GM19324 (cell line): ENCODE measurements at regions not wholly inside any gene's neighbourhood (a gene's known extent, or its start where the extent isn't known, plus 50 kb on each side); places are given as distances from the start of the nearest gene placed in this dataset.
"Not testable (repeated sequence)": the region's sequence is repeated elsewhere in the genome, so short reads cannot be mapped to it uniquely, and the experiment has no call there.

ENCODE experiments used
- ATAC-seq: cut with Tn5 transposase; IDR thresholded peaks from one replicate; pipeline ENCODE4 v1.9.1; 2021; ENCODE audit warnings: mild to moderate bottlenecking, moderate library complexity; ENCODE audit not compliant: unreplicated experiment, low FRiP score

DNA sequence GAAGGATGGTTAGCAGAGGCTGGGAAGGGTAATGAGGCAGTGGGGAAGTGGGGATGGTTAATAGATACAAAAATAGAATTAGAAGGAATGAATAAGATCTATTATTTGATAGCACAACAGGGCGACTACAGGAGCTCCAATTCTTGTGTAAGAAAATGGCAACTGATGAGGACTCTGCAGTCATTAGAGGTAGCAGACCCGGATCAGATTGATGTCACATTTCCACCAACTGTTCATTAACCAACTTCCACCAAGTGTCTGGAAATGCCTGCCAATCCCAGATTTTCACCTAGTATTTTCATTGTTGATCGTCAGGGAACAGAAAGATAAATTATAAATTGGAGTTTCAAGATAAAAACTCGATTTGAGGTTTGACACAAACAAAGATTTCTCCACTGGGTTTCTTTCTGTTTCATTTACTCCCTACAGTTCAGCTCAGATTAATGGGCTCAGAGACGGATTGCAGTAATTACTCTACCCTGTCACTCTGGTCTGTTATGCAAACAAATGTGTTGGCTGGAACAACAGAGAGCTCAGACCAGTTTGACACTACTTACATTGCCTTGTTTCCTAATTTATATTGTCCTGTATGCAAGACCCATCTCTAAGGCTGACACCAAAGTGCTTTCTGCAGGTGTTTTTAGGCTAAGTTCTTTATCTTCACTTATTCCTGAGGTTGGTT, 909.2 kb upstream of the PRKX start:
- no peak for ATAC-seq

DNA sequence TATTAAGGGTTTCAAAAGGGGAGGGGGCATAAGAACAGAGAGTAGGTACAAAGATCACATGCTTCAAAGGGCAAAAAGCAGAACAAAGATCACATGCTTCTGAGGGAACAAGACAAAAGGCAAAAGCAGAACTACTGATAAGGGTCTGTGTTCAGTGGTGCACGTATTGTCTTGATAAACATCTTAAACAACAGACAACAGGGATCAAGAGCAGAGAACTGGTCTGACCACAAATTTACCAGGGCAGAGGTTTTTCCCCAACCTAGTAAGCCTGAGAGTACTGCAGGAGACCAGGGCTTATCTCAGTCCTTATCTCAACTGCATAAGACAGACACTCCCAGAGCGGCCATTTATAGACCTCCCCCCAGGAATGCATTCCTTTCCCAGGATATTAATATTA, 900.2 kb upstream of the PRKX start:
- ATAC-seq: not testable (repeated sequence)

DNA sequence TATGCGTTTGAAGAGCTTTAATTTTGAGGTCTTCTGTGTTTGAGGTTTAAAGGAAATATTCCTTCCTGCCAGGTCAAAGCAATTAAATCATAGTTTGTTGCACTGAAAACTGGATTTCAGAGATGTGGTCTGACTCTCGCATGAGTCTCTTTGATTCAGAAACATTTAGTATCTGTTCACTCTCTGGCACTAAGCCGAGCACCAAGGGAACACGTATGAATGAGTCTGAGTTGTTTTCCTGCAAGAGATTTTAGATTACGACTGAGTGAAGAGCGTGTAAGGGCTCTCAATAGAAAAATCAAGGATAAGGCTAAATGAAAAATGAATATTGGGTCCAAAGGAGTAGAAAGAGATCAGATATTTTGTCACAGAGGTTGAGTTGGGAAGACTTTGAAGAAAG, 875.4 kb upstream of the PRKX start:
- no peak for ATAC-seq

DNA sequence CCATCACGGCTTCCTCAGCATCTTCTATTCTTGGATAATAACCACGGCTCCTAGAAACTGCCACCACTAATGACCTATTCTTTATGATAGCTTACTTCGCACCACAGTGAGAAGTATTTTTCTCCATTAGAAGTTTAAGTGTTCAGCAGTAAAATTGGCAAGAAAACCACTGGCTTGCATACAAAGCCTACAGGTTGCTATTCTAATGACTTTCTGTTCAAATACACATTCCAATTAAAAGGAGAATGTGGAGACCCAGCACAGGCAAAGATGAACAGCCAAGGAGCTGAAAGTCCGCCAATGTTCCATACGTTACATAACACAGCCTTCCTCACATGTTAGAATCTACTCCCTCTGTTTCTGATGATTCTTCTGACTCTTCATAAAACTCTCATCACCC, 875.0 kb upstream of the PRKX start:
- ATAC-seq: no peak

DNA sequence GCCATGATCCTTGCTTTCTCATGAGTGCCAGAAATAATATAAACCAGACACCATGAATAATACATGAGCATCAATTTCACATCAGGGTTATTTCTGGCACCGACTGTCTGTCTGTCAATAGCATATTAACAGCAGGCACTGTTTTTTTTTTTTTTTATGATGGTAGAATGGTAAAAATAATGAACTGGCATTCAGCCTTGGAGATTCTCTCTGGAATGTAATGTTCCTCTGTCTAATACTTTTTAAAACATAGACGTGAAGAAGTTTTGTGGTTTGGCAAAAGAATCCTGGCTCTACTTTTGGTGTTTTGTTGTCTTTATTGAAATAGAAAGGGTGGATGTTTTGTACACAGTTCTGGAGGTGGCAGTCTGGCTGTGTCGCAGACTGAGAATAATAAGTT, 874.6 kb upstream of the PRKX start:
- no peak for ATAC-seq

DNA sequence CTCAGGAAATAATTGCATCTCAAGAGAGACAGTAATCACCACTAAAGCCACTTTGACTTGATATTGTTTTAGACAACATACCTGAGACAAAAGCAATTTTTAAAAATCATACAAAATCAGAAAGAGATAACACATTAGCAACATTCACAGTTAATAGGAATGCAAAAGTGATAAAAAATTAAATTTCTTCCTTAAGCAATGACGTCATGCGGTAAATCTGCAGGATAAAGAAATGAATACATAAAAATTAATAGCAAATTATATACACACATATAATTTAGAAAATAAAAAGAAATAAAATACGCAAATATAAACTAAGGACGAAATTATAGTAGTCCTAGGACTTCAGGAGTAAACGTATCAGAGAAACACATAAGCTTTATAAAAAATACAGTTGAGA, 866.5 kb upstream of the PRKX start:
- no peak for ATAC-seq

DNA sequence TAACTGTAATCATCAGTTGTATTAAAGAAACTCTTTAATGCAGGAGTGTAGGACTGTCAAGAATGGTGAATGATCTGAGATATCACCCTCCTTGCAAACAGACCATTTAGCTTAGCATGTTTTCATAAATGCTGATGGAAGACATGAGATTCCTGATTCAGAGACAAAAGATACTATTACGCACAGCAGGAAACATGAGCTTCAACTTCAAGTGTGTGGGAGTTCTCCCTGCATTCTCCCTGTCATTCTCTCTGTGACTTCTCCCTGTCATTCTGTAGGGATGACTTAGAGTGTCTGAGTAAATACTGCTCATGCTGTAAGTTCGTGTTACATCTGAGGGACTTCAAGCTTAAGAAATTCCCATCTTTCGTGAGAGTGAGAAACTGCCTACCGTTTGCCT, 866.0 kb upstream of the PRKX start:
- ATAC-seq: no peak

DNA sequence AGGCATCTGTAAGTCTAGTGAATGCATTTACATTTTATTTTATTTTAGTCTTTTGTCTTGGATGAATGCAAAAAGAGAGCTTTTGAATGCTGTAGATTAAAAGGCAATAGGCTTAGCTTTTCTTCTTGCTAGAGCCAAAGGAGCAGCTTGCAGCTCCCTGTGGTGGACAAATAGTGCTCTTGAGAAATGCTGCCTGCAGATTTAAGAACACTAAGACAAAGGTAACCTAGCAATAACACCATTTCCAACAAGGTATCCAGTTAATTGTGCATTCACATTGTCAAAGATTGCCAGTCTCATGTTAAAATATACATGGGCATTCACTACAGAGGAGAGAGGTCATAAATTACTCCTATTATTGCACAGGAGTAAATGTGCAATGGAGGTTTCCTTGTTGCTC, 859.2 kb upstream of the PRKX start:
- ATAC-seq: no peak

DNA sequence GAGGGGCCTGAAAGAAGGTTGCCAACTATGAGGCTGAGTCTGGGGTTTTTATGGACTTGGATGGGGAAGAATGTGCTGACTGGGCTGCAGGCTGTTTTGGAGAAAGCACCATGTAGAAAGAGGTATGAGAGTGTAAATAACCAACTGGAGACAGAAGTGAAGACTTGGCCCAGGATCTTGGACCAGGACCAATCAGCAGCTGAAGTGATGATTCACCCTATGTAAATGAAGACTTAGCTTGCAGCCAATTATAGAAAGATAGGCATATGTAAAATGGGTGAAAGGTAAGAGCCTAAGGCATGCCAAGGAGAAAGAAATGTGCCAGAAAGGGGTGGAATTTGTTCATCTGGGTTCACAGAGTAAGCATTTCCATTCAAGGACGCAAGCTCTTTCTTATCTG, 856.7 kb upstream of the PRKX start:
- ATAC-seq: no peak

DNA sequence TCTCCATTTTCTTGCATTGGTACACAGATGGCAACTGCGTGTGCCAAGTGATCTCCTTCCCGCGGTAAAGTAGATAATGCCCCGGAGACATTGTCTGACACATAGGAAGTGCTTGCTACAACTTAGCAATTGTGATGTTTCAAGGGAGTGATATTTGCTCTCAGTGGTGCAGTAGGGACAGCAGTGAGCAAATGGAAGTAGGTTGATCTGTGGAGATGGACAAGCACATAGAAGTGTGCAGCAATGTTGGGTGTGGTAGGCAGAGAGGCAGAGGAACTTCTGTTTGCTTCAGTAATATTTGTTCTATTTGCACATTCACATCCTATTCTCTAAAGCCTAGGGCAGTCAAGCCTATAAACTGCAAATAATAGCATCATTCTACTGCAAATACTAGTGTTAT, 846.7 kb upstream of the PRKX start:
- no peak for ATAC-seq

DNA sequence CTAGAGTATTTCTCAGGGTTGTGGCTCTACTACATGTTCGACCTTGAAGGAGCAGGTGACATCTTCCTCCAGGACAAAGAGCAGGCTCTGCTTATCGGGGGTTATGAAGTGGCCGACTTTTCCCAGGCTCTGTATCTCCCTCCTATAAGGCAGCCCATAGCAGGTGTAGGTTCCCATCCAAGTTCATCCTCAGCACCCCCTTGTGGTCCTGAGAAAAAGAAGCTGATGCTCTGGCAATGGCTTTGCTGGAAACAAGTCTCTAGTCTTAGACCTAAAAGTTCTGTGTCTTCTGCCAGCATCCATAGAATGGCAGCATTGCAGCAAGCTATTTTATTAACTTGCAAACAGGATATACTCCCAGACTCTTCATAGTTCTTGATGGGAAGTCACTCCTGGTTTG, 836.6 kb upstream of the PRKX start:
- ATAC-seq: no peak

DNA sequence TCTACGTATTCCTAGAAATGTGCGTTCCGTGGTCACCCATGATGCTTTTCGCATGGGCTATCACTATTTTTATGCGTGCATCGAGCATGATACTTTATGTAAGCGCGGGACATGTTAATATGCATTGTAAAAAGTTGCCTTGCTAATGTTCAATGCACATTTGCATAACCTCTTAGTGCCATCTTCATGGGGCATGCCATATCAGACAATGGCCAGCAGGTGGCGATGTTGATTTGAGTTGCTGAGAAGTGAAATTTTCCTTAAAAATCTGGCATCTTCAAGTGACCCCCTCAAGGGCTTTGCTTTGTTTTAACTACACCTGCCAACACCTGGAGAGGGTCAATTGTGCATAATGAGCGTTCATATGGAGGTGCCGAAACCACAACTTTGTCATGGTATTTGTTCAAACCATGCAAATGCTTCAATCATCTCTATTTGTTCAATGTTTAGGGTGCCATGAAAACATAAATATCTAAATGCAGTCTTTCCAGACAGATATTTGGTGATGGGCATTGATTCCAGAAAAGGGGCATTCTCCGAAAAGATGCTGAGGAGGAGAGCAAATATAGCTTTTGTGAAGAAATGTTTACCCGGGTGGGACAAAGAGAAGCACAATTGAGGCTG, 833.9 kb upstream of the PRKX start:
- ATAC-seq: no peak

DNA sequence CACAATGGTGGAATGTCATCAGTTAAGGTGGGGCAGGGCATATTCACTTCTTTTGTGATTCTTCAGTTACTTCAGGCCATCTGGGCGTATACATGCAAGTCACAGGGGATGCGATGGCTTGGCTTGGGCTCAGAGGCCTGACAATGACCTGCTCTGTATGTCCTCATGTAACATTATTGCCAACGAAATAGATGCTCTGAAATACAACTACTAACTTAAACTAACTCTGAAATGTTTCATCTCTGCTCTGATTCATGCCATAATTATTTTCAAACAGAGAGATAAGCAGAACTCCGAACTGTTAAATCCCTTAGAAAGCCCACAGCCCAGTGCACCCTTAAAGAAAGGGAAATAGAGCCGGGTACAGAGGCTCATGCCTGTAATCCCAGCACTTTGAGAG, 832.7 kb upstream of the PRKX start:
- not testable (repeated sequence) for ATAC-seq

DNA sequence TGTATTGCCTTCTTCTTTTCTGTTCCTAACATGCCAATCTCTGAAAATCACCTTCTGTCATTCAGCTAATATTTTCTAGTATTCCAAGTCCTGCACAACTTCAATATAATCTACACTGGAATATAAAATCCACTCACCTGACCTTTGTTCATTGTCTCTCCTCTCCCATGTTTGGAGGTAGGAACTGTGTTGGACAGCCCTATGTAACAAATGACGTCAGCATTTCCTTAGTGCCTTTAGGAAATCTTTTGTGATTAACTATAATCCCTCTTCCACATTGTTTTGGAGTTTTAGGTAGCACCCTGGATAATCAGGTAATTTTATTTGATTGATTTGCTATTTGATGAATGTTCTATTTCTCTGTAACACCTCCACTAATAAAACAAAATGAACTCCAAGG, 814.8 kb upstream of the PRKX start:
- no peak for ATAC-seq

DNA sequence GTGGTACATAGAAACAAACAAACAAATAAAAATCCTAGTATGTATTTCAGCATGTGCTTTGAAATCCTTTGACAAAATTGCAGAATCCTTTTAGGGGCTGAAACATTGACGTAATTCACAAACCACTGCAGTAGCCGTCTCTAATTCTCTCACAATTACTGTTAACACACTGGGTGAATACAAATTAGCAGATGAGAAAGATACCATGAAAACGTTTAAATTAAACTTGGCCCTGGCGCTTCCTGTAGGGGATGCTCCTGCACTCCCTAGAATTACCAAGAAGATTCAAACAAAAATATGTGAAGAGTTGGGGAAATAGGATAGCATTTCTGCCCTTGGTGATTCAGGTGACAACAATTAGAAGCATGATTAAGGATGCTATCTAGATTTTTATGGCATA, 772.5 kb upstream of the PRKX start:
- ATAC-seq: no peak

DNA sequence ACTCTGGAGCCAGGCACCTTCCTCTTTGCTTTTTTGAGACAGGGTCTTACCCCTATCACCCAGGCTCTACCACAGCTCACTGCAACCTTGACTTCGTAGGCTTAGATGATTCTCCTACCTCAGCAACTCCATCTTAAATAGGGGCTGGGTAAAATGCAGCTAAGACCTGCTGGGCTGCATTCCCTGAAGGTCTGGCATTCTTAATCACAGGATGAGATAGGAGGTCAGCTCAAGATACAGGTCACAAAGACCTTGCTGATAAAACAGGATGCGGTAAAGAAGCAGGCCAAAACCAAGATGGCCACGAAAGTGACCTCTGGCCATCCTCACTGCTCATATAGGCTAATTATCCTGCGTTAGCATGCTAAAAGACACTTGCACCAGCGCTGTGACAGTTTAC, 770.8 kb upstream of the PRKX start:
- ATAC-seq: no peak

DNA sequence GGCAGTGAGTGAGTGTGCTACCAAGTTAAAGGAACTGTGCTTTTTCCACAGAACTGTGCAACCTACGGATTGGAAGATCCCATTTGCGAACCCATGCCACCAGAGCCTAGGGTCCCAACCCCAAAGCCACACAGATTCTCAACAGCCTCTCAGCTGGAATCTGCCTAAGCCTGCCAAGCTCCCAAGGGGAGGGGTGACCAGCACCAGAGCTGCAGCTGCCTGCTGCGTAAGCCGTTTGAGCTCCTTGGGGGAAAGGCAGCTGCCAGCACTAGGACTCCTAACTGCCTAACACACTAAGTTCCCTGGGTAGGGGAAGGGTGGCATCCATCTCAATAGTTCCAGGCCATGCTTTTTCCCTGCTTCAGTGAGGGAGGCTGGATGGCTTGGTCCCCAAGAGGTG, 738.1 kb upstream of the PRKX start:
- ATAC-seq: no peak

DNA sequence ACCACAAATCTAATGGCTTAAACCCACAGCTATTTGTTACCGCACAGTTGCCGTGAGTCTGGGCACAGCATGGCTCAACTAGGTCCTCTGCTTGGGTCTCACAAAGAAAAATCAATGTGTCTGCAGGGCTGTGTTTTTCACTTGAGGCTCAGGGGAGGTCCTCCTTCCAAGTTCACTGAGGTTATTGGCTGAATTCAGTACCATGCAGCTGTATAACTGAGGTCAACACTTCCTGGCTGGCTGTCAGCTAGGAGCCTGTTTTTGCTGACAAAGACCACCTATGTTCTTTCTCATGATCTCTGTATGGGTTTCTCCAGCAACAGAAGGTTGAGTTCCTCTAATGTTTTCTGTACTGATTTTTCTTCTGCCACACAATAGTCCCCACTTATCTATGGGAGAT, 736.7 kb upstream of the PRKX start:
- no peak for ATAC-seq

DNA sequence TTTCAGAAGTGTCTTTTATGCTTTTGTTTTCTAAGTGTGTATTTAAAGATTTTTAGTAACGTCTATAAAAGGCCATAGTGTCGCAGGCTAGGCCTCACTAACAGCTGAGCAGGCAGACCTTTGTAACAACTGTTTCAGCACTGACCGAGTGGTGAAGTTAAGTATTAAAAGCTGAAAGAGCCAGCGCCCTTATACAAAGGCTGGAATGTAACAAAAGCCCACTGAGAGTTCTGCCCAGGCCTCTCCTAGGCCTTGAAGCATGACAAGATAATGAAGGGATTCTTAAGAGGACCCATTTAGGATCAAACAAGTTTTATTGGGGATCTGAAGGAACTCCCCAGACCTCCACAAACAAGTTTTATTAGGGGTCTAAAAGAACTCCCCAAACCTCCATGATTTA, 722.5 kb upstream of the PRKX start:
- ATAC-seq: no peak

DNA sequence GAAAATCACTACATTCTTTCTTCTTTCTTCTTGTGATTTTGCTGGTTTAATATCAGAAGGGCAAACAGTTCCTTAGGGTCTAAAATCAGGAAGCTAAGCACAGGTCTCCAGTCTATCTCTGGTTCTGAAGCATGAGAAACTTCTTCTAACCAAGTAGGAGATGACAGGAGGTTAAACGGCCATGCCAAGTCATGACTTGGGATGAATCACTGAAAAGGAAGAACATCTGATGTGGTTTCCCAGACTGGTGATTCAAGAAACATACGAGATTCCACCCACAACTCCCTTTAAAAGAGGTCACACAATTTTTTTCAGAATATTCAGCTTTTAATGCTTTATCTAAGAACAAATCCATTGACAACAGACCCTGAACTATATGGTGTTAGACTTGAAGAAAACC, 684.0 kb upstream of the PRKX start:
- ATAC-seq: no peak

DNA sequence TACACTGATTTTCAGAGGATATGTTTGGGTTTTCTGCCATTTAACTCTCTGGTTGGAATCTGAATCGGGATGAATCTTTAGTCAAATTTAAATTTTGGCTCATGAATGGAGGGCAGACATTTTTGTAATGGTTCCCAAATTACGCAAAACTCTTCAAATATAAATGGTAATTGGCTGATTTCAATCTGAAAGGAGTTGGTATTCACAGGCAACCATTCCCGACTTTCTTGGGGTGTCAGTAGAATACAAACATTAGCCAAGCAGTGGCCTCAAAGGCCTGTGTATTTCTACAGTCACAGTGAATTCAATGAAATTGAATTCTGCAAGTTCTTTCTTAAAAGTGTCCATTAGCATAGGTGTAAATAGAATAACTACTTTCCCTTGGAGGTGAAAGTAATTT, 668.8 kb upstream of the PRKX start:
- no peak for ATAC-seq

DNA sequence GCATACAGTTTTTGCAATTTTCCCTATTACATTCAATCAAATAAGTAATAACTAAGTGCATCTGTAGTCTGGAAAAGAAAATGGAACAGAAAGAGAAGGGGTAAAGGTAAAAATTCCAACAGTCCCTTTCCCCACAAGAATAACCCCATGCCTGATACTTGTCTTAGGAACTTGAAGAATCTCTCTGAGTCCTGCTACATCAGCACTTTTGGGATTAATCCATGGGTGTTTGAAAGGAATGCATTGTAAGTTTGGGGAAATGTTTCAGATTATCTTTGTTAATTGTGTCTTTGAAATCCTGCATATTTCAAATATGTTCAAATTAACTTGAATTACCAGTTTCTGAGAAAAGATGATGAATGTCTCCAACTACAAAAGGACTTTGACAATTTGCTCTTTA, 667.3 kb upstream of the PRKX start:
- no peak for ATAC-seq

DNA sequence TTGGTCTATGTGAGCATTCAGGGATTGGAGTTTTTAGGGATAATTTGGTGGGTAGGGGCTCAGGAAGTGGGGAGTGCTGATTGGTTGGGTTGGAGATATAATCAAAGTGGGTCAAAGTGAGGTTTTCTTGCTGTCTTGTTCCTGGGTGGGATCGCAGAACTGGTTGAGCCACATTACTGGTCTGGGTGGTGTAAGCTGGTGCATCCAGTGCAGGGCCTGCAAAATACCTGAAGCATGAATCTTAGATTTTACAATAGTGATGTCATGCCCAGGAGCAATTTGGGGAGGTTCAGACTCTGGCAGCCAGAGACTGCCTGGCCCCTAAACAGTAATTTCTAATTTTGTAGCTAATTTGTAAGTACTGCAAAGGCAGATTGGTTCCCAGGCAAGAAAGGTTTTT, 665.6 kb upstream of the PRKX start:
- ATAC-seq: no peak
